OCI-LY7 (cell line): ENCODE measurements at regions not wholly inside any gene's neighbourhood (a gene's known extent, or its start where the extent isn't known, plus 50 kb on each side); places are given as distances from the start of the nearest gene placed in this dataset.

Experiments used
- BruUV-seq: library from RNA; stranded (reverse); fragments of 400-500 nt; replicated peaks from 2 replicates; lab custom pipeline; 2021; lab: Mats Ljungman, UMichigan
- CTCF ChIA-PET: fragments of 300-600 bp; sonication (Branson Sonifier 250); formaldehyde crosslinking; loops from one replicate; lab custom pipeline; 2022; ENCODE audit warnings: antibody characterized with exemption; ENCODE audit not compliant: unreplicated experiment; lab: Charles Lee
- POLR2A ChIA-PET: fragments of 300-600 bp; sonication (Branson Sonifier 250); formaldehyde crosslinking; loops from one replicate; lab custom pipeline; 2022; ENCODE audit warnings: antibody characterized with exemption; lab: Charles Lee
- DNase-seq: peaks from one replicate; pipeline ENCODE4 v3.0.0-alpha.2; 2015; ENCODE audit warnings: low spot score
- H2AFZ ChIP-seq: fragments of 200-600 bp; sonication (generic), shearing (Covaris generic); 2 replicates; pipeline ENCODE4 v1.6.1; 2014; ENCODE audit warnings: mild to moderate bottlenecking, antibody characterized with exemption, low read length, moderate library complexity
- H3K27ac ChIP-seq: fragments of 200-600 bp; sonication (generic); 2 replicates; pipeline ENCODE4 v1.5.1; 2014; ENCODE audit warnings: mixed run types, low read depth, mild to moderate bottlenecking, moderate library complexity, low read length, inconsistent platforms; ENCODE audit not compliant: poor library complexity, severe bottlenecking
- H3K36me3 ChIP-seq: fragments of 200-600 bp; sonication (generic); 2 replicates; pipeline ENCODE4 v1.6.1; 2014; ENCODE audit warnings: mild to moderate bottlenecking, antibody characterized with exemption, low read length, moderate library complexity, mixed read lengths; ENCODE audit not compliant: insufficient read depth
- H3K4me1 ChIP-seq: fragments of 200-600 bp; sonication (generic); 2 replicates; pipeline ENCODE4 v1.5.1; 2014; ENCODE audit warnings: mild to moderate bottlenecking, low read length; ENCODE audit not compliant: insufficient read depth, poor library complexity, severe bottlenecking
- H3K4me2 ChIP-seq: fragments of 200-600 bp; sonication (generic); 2 replicates; pipeline ENCODE4 v1.6.1; 2014; ENCODE audit warnings: mild to moderate bottlenecking, low read length
- H3K4me3 ChIP-seq: fragments of 200-600 bp; sonication (generic); 2 replicates; pipeline ENCODE4 v1.5.1; 2014; ENCODE audit warnings: mild to moderate bottlenecking, low read depth, low read length; ENCODE audit not compliant: poor library complexity, severe bottlenecking
- H3K79me2 ChIP-seq: fragments of 200-600 bp; sonication (generic); 2 replicates; pipeline ENCODE4 v1.6.1; 2016; ENCODE audit warnings: low read depth, mild to moderate bottlenecking, low read length, moderate library complexity, mixed read lengths; ENCODE audit not compliant: insufficient read depth
- H3K9me2 ChIP-seq: fragments of 200-600 bp; sonication (generic); 2 replicates; pipeline ENCODE4 v1.6.1; 2016; ENCODE audit warnings: mild to moderate bottlenecking, low read length, mixed read lengths; ENCODE audit not compliant: insufficient read depth
- H3K9me3 ChIP-seq: fragments of 200-600 bp; sonication (generic); 2 replicates; pipeline ENCODE4 v1.6.1; 2014; ENCODE audit warnings: mild to moderate bottlenecking, mixed run types, low read length, mixed read lengths
- H4K20me1 ChIP-seq: fragments of 200-600 bp; sonication (generic); 2 replicates; pipeline ENCODE4 v1.6.1; 2014; ENCODE audit warnings: mild to moderate bottlenecking, antibody characterized with exemption, low read length, moderate library complexity, mixed read lengths; ENCODE audit not compliant: insufficient read depth
- CTCF ChIP-seq: fragments of 200-600 bp; sonication (generic); conservative IDR thresholded peaks from 2 replicates; pipeline ENCODE4 v1.5.1; 2014; ENCODE audit warnings: mild to moderate bottlenecking, antibody characterized with exemption, low read length, moderate library complexity, mixed read lengths
- EZH2phosphoT487 ChIP-seq: fragments of 200-600 bp; sonication (generic); IDR thresholded peaks from 2 replicates; pipeline ENCODE4 v1.6.1; 2018; ENCODE audit warnings: low read depth, borderline replicate concordance, mild to moderate bottlenecking, mixed run types, antibody characterized with exemption, low read length, moderate library complexity, mixed read lengths
- intact Hi-C: fragments of 100-400 bp; cut with micrococcal nuclease; formaldehyde crosslinking; loops from one replicate; pipeline ENCODE4 v1.10.0; 2022; ENCODE audit not compliant: unreplicated experiment

- no peak overlapping the region for H3K4me2 ChIP-seq
- no peaks in the 10 kb centered on the region for H3K4me1 ChIP-seq
- no peak for TF ChIP-seq CTCF
- TF ChIP-seq EZH2phosphoT487, result no peak
- BruUV-seq, result no TSS peak
- DNase-seq, result no peak
- no peak overlapping the region for H3K4me3 ChIP-seq
- H4K20me1 ChIP-seq, result no peaks in the 10 kb centered on the region
- no peak overlapping the region for H2AFZ ChIP-seq
- intact Hi-C loops, result no loop called here
- no peaks in the 10 kb centered on the region for H3K79me2 ChIP-seq
- no peak overlapping the region for H3K27ac ChIP-seq
- no peaks in the 10 kb centered on the region for H3K9me2 ChIP-seq
- H3K36me3 ChIP-seq, result no peaks in the 10 kb centered on the region
- H3K9me3 ChIP-seq, result no peaks in the 10 kb centered on the region
- ChIA-PET CTCF (no interaction called here), POLR2A (no interaction called here)
Observed at GRCh38 chr20:47867831-47868230, 82.5 kb upstream of the SULF2 start.

DNA sequence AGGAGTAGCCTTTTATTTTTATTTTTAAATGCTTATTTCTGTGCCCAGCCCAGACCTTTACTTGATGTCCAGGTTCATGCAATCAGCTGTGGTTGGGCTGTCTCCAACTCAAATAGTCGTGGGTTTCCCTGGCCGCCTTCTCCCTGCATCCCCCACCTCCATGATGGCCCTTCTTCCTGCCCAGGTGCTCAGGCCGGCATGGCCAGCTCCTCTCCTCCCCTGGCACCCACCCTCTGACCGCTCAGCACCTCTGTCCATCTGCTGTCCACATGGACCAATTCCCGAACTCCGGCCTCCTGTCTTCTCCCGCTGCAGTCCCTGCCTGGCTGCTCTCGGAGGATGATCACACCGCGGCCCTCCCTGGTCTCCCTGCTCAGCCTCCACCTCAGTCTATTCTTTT is 81.2 kb upstream of the SULF2 start:
- Histone ChIP-seq H3K27ac (no peak overlapping the region), H3K9me2 (no peaks in the 10 kb centered on the region), H3K4me2 (no peak overlapping the region), H3K79me2 (no peaks in the 10 kb centered on the region), H2AFZ (no peak overlapping the region), H3K4me1 (no peaks in the 10 kb centered on the region), H3K36me3 (no peaks in the 10 kb centered on the region), H3K4me3 (no peak overlapping the region), H3K9me3 (no peaks in the 10 kb centered on the region), H4K20me1 (no peaks in the 10 kb centered on the region)
- intact Hi-C loops, result no loop called here
- no TSS peak for BruUV-seq
- ChIA-PET CTCF (no interaction called here), POLR2A (no interaction called here)
- TF ChIP-seq CTCF (no peak), EZH2phosphoT487 (no peak)
- no peak for DNase-seq

GRCh38 chr20:47865912-47866311 is 80.6 kb upstream of the SULF2 start:
- Histone ChIP-seq H2AFZ (no peak overlapping the region), H3K36me3 (no peaks in the 10 kb centered on the region), H3K27ac (no peak overlapping the region), H3K4me1 (peaks cover under 1% of the 10 kb centered on the region), H4K20me1 (no peaks in the 10 kb centered on the region), H3K4me2 (no peak overlapping the region), H3K9me2 (no peaks in the 10 kb centered on the region), H3K79me2 (no peaks in the 10 kb centered on the region), H3K4me3 (no peak overlapping the region), H3K9me3 (no peaks in the 10 kb centered on the region)
- no peak for DNase-seq
- POLR2A ChIA-PET, result no interaction called here
- TF ChIP-seq EZH2phosphoT487, result no peak
- no peak for TF ChIP-seq CTCF
- intact Hi-C loops, result no loop called here
- CTCF ChIA-PET, result no interaction called here
- no TSS peak for BruUV-seq
